ENCODE measurements at regions not wholly inside any gene's neighbourhood (a gene's known extent, or its start where the extent isn't known, plus 50 kb on each side); places are given as distances from the start of the nearest gene placed in this dataset.

GRCh38 chr10:63077800-63078199 is 55.3 kb upstream of the NRBF2 start:
- no peaks in the 10 kb centered on the region for H3K27me3 ChIP-seq
- H3K9me3 ChIP-seq, result no peaks in the 10 kb centered on the region
- no peaks in the 10 kb centered on the region for H3K4me1 ChIP-seq
- H3K36me3 ChIP-seq, result no peaks in the 10 kb centered on the region
- no peak for DNase-seq (ENCODE audit: low spot score in 2 of 2)
- no peak overlapping the region for H3K4me3 ChIP-seq
- no peak overlapping the region for H3K27ac ChIP-seq
- intact Hi-C loops (cut with DNase I), result no loop called here
- no peak for TF ChIP-seq CTCF (IDR thresholded peaks at IDR 0.05)

- Histone ChIP-seq H3K36me3 (no peaks in the 10 kb centered on the region), H3K9me3 (no peaks in the 10 kb centered on the region), H3K27ac (no peak overlapping the region), H3K27me3 (no peaks in the 10 kb centered on the region), H3K4me3 (no peak overlapping the region), H3K4me1 (no peaks in the 10 kb centered on the region)
- TF ChIP-seq CTCF (IDR thresholded peaks at IDR 0.05), result no peak
- DNase-seq (ENCODE audit: low spot score in 2 of 2), result no peak
- intact Hi-C loops (cut with DNase I), result no loop called here
Measured at GRCh38 chr10:63072951-63073350, 60.2 kb upstream of the NRBF2 start.

- H3K4me1 ChIP-seq, result no peaks in the 10 kb centered on the region
- TF ChIP-seq CTCF (IDR thresholded peaks at IDR 0.05), result no peak
- intact Hi-C loops (cut with DNase I), result no loop called here
- no peak overlapping the region for H3K4me3 ChIP-seq
- no peaks in the 10 kb centered on the region for H3K36me3 ChIP-seq
- DNase-seq (ENCODE audit: low spot score in 2 of 2), result no peak
- H3K27ac ChIP-seq, result no peak overlapping the region
- no peaks in the 10 kb centered on the region for H3K9me3 ChIP-seq
- H3K27me3 ChIP-seq, result no peaks in the 10 kb centered on the region
Measured at GRCh38 chr10:63071145-63071544, 62.0 kb upstream of the NRBF2 start.

- H3K27ac ChIP-seq, result no peak overlapping the region
- intact Hi-C loops (cut with DNase I), result no loop called here
- no peaks in the 10 kb centered on the region for H3K36me3 ChIP-seq
- no peaks in the 10 kb centered on the region for H3K4me1 ChIP-seq
- no peaks in the 10 kb centered on the region for H3K9me3 ChIP-seq
- DNase-seq (ENCODE audit: low spot score in 2 of 2), result no peak
- no peak for TF ChIP-seq CTCF (IDR thresholded peaks at IDR 0.05)
- no peaks in the 10 kb centered on the region for H3K27me3 ChIP-seq
- no peak overlapping the region for H3K4me3 ChIP-seq
Measured at GRCh38 chr10:63069318-63069717, 63.8 kb upstream of the NRBF2 start.

GRCh38 chr10:63068246-63068645 is 64.9 kb upstream of the NRBF2 start:
- H3K27me3 ChIP-seq, result no peaks in the 10 kb centered on the region

More at GRCh38 chr10:63068246-63068645, 64.9 kb upstream of the NRBF2 start:
- no peaks in the 10 kb centered on the region for H3K4me1 ChIP-seq
- no peaks in the 10 kb centered on the region for H3K36me3 ChIP-seq
- TF ChIP-seq CTCF (IDR thresholded peaks at IDR 0.05), result no peak
- H3K27ac ChIP-seq, result no peak overlapping the region
- intact Hi-C loops (cut with DNase I), result no loop called here
- no peaks in the 10 kb centered on the region for H3K9me3 ChIP-seq
- DNase-seq (ENCODE audit: low spot score in 2 of 2), result no peak
- no peak overlapping the region for H3K4me3 ChIP-seq

All from ascending aorta (tissue), 2 donors.